ENCODE measurements at regions not wholly inside any gene's neighbourhood (a gene's known extent, or its start where the extent isn't known, plus 50 kb on each side); places are given as distances from the start of the nearest gene placed in this dataset.
A peak's percentile ranks its signal among the peaks of the same experiment; 100 is the strongest.

GRCh38 chr14:24744641-24745040, 110.7 kb upstream of the GZMB start:
- no peak for TF ChIP-seq CTCF (IDR thresholded peaks at IDR 0.05; ENCODE audit: insufficient read depth, low read depth, low read length)
- DNase-seq (ENCODE audit: low read depth) = no peak
- Histone ChIP-seq H3K4me3 (ENCODE audit: low read depth, low read length) (no peak overlapping the region), H3K27me3 (ENCODE audit: control insufficient read depth, insufficient read depth, low read length) (no peaks in the 10 kb centered on the region; the same call in 1 of the 2 replicates), H3K36me3 (ENCODE audit: control insufficient read depth, insufficient read depth, low read length) (no peaks in the 10 kb centered on the region)
- ChIA-PET POLR2A (no interaction called here), CTCF (no interaction called here)

- CTCF ChIA-PET = no interaction called here
Observed at GRCh38 chr14:24741871-24742270, 107.9 kb upstream of the GZMB start.

GRCh38 chr14:24735984-24736630, 102.1 kb upstream of the GZMB start:
- ChIA-PET POLR2A (no interaction called here), CTCF (interaction anchor here (0.6 to 2.6 kb wide), 9 partner anchors 8 to 701 kb away, joined by 3 to 7 read pairs (median 4); no protein-coding TSS in a partner anchor)
- no peak for DNase-seq (ENCODE audit: low read depth)

More at GRCh38 chr14:24741871-24742270, 107.9 kb upstream of the GZMB start:
- Histone ChIP-seq H3K27me3 (ENCODE audit: control insufficient read depth, insufficient read depth, low read length) (no peaks in the 10 kb centered on the region; the same call in 1 of the 2 replicates), H3K36me3 (ENCODE audit: control insufficient read depth, insufficient read depth, low read length) (no peaks in the 10 kb centered on the region), H3K4me3 (ENCODE audit: low read depth, low read length) (no peak overlapping the region)
- no peak for TF ChIP-seq CTCF (IDR thresholded peaks at IDR 0.05; ENCODE audit: insufficient read depth, low read depth, low read length)
- POLR2A ChIA-PET = no interaction called here
- DNase-seq (ENCODE audit: low read depth) = no peak

GRCh38 chr14:24734917-24735500, 101.0 kb upstream of the GZMB start:
- Histone ChIP-seq H3K27me3 (ENCODE audit: control insufficient read depth, insufficient read depth, low read length) (no peaks in the 10 kb centered on the region), H3K4me3 (ENCODE audit: low read depth, low read length) (no peak overlapping the region), H3K36me3 (ENCODE audit: control insufficient read depth, insufficient read depth, low read length) (no peaks in the 10 kb centered on the region)
- ChIA-PET POLR2A (no interaction called here), CTCF (interaction anchor here (0.7 to 2.6 kb wide), 9 partner anchors 23 to 676 kb away, joined by 3 to 8 read pairs (median 5); no protein-coding TSS in a partner anchor)
- TF ChIP-seq CTCF (IDR thresholded peaks at IDR 0.05; ENCODE audit: insufficient read depth, low read depth, low read length) = peak; percentile 67
- DNase-seq (ENCODE audit: low read depth) = peak; percentile 6

More at GRCh38 chr14:24735984-24736630, 102.1 kb upstream of the GZMB start:
- no peaks in the 10 kb centered on the region for H3K27me3 ChIP-seq (ENCODE audit: control insufficient read depth, insufficient read depth, low read length)
- TF ChIP-seq CTCF (IDR thresholded peaks at IDR 0.05; ENCODE audit: insufficient read depth, low read depth, low read length) = no peak
- H3K4me3 ChIP-seq (ENCODE audit: low read depth, low read length) = no peak overlapping the region
- no peaks in the 10 kb centered on the region for H3K36me3 ChIP-seq (ENCODE audit: control insufficient read depth, insufficient read depth, low read length)

- Histone ChIP-seq H3K36me3 (ENCODE audit: control insufficient read depth, insufficient read depth, low read length) (no peaks in the 10 kb centered on the region), H3K4me3 (ENCODE audit: low read depth, low read length) (no peak overlapping the region), H3K27me3 (ENCODE audit: control insufficient read depth, insufficient read depth, low read length) (no peaks in the 10 kb centered on the region)
- ChIA-PET POLR2A (no interaction called here), CTCF (interaction anchor here (0.9 kb wide), 1 partner anchor 14 kb away, joined by 3 read pairs; no protein-coding TSS in a partner anchor)
- no peak for DNase-seq (ENCODE audit: low read depth)
- no peak for TF ChIP-seq CTCF (IDR thresholded peaks at IDR 0.05; ENCODE audit: insufficient read depth, low read depth, low read length)
Observed at GRCh38 chr14:24726480-24726879, 92.5 kb upstream of the GZMB start.
